ENCODE measurements at regions not wholly inside any gene's neighbourhood (a gene's known extent, or its start where the extent isn't known, plus 50 kb on each side); places are given as distances from the start of the nearest gene placed in this dataset.

- TF ChIP-seq CTCF (IDR thresholded peaks at IDR 0.05 in 8 of 11, conservative IDR thresholded peaks at IDR 0.05 in 3 of 11) (no peak), POLR2A (IDR thresholded peaks at IDR 0.05) (no peak), POLR2AphosphoS5 (IDR thresholded peaks at IDR 0.05) (no peak)
- Histone ChIP-seq H3K4me3 (no peak overlapping the region), H3K27me3 (replicated peaks in 1 of 7) (peaks cover 0 to 87% (median 13%) of the 10 kb centered on the region in 7 donors), H3K36me3 (no peaks in the 10 kb centered on the region), H3K27ac (no peak overlapping the region), H3K9me3 (peaks cover 0 to 16% (median 12%) of the 10 kb centered on the region in 8 donors), H3K4me1 (no peaks in the 10 kb centered on the region)
- DNase-seq, result no peak
- WGBS, 5 donors, result 56 to 75% (median 67%) methylated on average over 12 of the region's 12 CpGs
- intact Hi-C loops (cut with DNase I; ENCODE audit: low total_unique reads), result no loop called here
Observed at GRCh38 chr17:79355165-79355564, 255.7 kb downstream of the RBFOX3 start.

- TF ChIP-seq CTCF (IDR thresholded peaks at IDR 0.05 in 8 of 11, conservative IDR thresholded peaks at IDR 0.05 in 3 of 11) (no peak), POLR2A (IDR thresholded peaks at IDR 0.05) (no peak), POLR2AphosphoS5 (IDR thresholded peaks at IDR 0.05) (no peak)
- 75 to 90% (median 84%) methylated on average over 12 to 15 of the region's 15 CpGs for WGBS, 5 donors
- Histone ChIP-seq H3K4me3 (no peak overlapping the region), H3K27me3 (replicated peaks in 1 of 7) (peaks cover 0 to 87% (median 13%) of the 10 kb centered on the region in 7 donors), H3K27ac (no peak overlapping the region), H3K9me3 (peaks cover 0 to 16% (median 12%) of the 10 kb centered on the region in 8 donors), H3K4me1 (no peaks in the 10 kb centered on the region), H3K36me3 (no peaks in the 10 kb centered on the region)
- DNase-seq, result no peak
- intact Hi-C loops (cut with DNase I; ENCODE audit: low total_unique reads), result loop anchor here (5.0 kb wide), 1 partner anchor 323 kb away; no protein-coding TSS in a partner anchor
Observed at GRCh38 chr17:79354173-79354820, 256.6 kb downstream of the RBFOX3 start.

- H3K4me3 ChIP-seq, result no peak overlapping the region
- DNase-seq, result no peak
- H3K9me3 ChIP-seq, result peaks cover 0 to 16% (median 12%) of the 10 kb centered on the region in 8 donors
- H3K27ac ChIP-seq, result no peak overlapping the region
- H3K27me3 ChIP-seq (replicated peaks in 1 of 7), result peaks cover 0 to 87% (median 13%) of the 10 kb centered on the region in 7 donors
- intact Hi-C loops (cut with DNase I; ENCODE audit: low total_unique reads), result loop anchor here (5.0 kb wide), 1 partner anchor 324 kb away; no protein-coding TSS in a partner anchor
- no peaks in the 10 kb centered on the region for H3K36me3 ChIP-seq
- no peak for TF ChIP-seq POLR2A (IDR thresholded peaks at IDR 0.05)
- no peak for TF ChIP-seq CTCF (IDR thresholded peaks at IDR 0.05 in 8 of 11, conservative IDR thresholded peaks at IDR 0.05 in 3 of 11)
- TF ChIP-seq POLR2AphosphoS5 (IDR thresholded peaks at IDR 0.05), result no peak
- H3K4me1 ChIP-seq, result no peaks in the 10 kb centered on the region
- WGBS, 5 donors, result 61 to 82% (median 72%) methylated on average over 14 of the region's 14 CpGs
Observed at GRCh38 chr17:79353548-79353947, 257.3 kb downstream of the RBFOX3 start.

- TF ChIP-seq CTCF (IDR thresholded peaks at IDR 0.05 in 8 of 11, conservative IDR thresholded peaks at IDR 0.05 in 3 of 11) (no peak), POLR2A (IDR thresholded peaks at IDR 0.05) (no peak), POLR2AphosphoS5 (IDR thresholded peaks at IDR 0.05) (no peak)
- DNase-seq, result no peak
- intact Hi-C loops (cut with DNase I; ENCODE audit: low total_unique reads), result loop anchor here (5.0 kb wide), 1 partner anchor 324 kb away; no protein-coding TSS in a partner anchor
- Histone ChIP-seq H3K27ac (no peak overlapping the region), H3K4me3 (no peak overlapping the region), H3K9me3 (peaks cover 0 to 16% (median 12%) of the 10 kb centered on the region in 8 donors), H3K4me1 (no peaks in the 10 kb centered on the region), H3K36me3 (no peaks in the 10 kb centered on the region), H3K27me3 (replicated peaks in 1 of 7) (peaks cover 0 to 86% (median 13%) of the 10 kb centered on the region in 7 donors)
- 77 to 95% (median 91%) methylated on average over 6 to 8 of the region's 8 CpGs for WGBS, 5 donors
Observed at GRCh38 chr17:79353016-79353415, 257.8 kb downstream of the RBFOX3 start.
